ENCODE measurements at regions not wholly inside any gene's neighbourhood (a gene's known extent, or its start where the extent isn't known, plus 50 kb on each side); places are given as distances from the start of the nearest gene placed in this dataset.

DNA sequence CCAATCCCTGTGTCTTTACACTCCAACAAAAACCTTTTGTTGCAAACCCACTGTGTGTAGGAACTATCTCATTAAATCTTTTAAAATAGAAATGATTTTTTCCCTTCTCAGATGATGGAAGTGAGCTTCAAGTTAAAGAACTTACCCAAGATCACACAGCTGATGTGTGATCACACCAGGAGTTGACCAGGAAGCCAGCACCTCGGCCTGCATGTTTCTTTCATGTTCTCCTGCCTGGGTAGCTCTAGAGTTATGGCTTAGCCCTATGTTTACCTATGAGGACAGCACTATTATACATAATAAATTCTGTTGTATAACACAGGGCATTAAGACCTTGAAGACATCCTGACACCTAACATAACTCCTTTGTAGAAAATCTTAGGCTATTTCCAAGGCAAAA lies 132.1 kb upstream of the KLHL25 start:
- H3K36me3 ChIP-seq (ENCODE audit: control insufficient read depth, low read depth, low read length): no peaks in the 10 kb centered on the region
- H3K9ac ChIP-seq (ENCODE audit: low read length): no peak overlapping the region
- no peaks in the 10 kb centered on the region for H3K9me3 ChIP-seq (ENCODE audit: control insufficient read depth, low read depth, low read length)
- H3K27me3 ChIP-seq (ENCODE audit: control insufficient read depth, insufficient read depth, low read length): no peaks in the 10 kb centered on the region
- peaks cover 11% of the 10 kb centered on the region for H3K4me1 ChIP-seq (ENCODE audit: control insufficient read depth, low read depth, low read length)
- H3K27ac ChIP-seq (ENCODE audit: low read length): no peak overlapping the region
- H3K4me3 ChIP-seq (ENCODE audit: low read length): no peak overlapping the region

DNA sequence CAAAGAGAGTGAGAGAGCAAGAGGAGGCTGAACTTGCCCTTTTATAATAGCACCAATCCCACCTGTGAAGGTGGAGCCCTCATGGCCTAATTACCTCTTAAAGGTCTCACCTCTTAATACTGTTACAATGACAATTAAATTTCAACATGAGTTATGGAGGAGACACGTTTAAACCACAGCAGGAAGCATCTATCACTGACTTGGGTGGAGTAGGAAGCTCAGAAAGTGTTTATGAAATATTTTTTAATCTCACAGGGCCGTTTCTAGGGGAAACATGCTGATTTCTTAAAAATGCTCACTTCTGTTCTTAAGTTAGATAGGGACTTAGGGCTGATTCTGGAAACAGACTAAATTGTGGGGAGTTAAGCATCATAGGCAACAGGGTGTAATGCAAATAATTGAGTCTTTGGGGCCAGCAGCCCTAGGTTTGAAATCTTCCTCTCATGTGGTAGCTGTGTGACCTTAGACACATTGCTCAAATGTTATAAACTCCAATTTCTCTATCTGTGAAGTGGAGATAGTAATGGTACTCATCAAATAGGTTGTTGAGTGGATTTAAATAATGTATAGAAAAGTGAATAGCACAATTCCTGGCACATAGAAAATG lies 133.3 kb upstream of the KLHL25 start:
- Histone ChIP-seq H3K4me1 (ENCODE audit: control insufficient read depth, low read depth, low read length) (peaks cover 11% of the 10 kb centered on the region), H3K4me3 (ENCODE audit: low read length) (no peak overlapping the region), H3K27ac (ENCODE audit: low read length) (no peak overlapping the region), H3K36me3 (ENCODE audit: control insufficient read depth, low read depth, low read length) (no peaks in the 10 kb centered on the region), H3K27me3 (ENCODE audit: control insufficient read depth, insufficient read depth, low read length) (no peaks in the 10 kb centered on the region), H3K9ac (ENCODE audit: low read length) (no peak overlapping the region), H3K9me3 (ENCODE audit: control insufficient read depth, low read depth, low read length) (no peaks in the 10 kb centered on the region)

GRCh38 chr15:85929786-85930185 lies 135.1 kb upstream of the KLHL25 start:
- Histone ChIP-seq H3K4me3 (ENCODE audit: low read length) (no peak overlapping the region), H3K27ac (ENCODE audit: low read length) (no peak overlapping the region), H3K9me3 (ENCODE audit: control insufficient read depth, low read depth, low read length) (no peaks in the 10 kb centered on the region), H3K36me3 (ENCODE audit: control insufficient read depth, low read depth, low read length) (no peaks in the 10 kb centered on the region), H3K27me3 (ENCODE audit: control insufficient read depth, insufficient read depth, low read length) (no peaks in the 10 kb centered on the region), H3K9ac (ENCODE audit: low read length) (no peak overlapping the region), H3K4me1 (ENCODE audit: control insufficient read depth, low read depth, low read length) (peaks cover 11% of the 10 kb centered on the region)

GRCh38 chr15:85932391-85932790 lies 137.7 kb upstream of the KLHL25 start:
- no peaks in the 10 kb centered on the region for H3K4me1 ChIP-seq (ENCODE audit: control insufficient read depth, low read depth, low read length)
- no peaks in the 10 kb centered on the region for H3K27me3 ChIP-seq (ENCODE audit: control insufficient read depth, insufficient read depth, low read length)
- no peaks in the 10 kb centered on the region for H3K36me3 ChIP-seq (ENCODE audit: control insufficient read depth, low read depth, low read length)
- no peaks in the 10 kb centered on the region for H3K9me3 ChIP-seq (ENCODE audit: control insufficient read depth, low read depth, low read length)
- no peak overlapping the region for H3K27ac ChIP-seq (ENCODE audit: low read length)
- H3K9ac ChIP-seq (ENCODE audit: low read length): no peak overlapping the region
- H3K4me3 ChIP-seq (ENCODE audit: low read length): no peak overlapping the region

DNA sequence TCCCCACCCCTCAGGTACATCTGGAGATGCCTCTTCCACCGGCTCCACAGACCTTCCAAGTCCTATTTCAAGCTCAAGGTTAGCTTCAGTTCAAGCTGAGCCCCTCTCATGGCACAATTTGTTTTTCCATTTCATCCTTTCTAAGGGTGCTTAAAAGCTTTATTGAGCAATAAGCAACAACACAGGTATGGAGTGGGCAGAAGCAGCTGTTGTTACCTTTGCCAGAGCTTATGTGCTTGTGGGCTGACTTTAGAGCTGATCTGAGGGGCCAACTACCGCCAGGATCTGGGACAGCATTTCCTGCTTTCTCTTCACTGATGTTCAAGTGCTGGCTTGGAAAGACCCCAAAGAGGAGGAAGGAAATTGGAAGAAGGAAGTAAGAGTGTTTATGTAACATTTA lies 140.0 kb upstream of the KLHL25 start:
- Histone ChIP-seq H3K9ac (ENCODE audit: low read length) (no peak overlapping the region), H3K27me3 (ENCODE audit: control insufficient read depth, insufficient read depth, low read length) (no peaks in the 10 kb centered on the region), H3K27ac (ENCODE audit: low read length) (no peak overlapping the region), H3K4me3 (ENCODE audit: low read length) (no peak overlapping the region), H3K36me3 (ENCODE audit: control insufficient read depth, low read depth, low read length) (no peaks in the 10 kb centered on the region), H3K4me1 (ENCODE audit: control insufficient read depth, low read depth, low read length) (no peaks in the 10 kb centered on the region), H3K9me3 (ENCODE audit: control insufficient read depth, low read depth, low read length) (no peaks in the 10 kb centered on the region)

DNA sequence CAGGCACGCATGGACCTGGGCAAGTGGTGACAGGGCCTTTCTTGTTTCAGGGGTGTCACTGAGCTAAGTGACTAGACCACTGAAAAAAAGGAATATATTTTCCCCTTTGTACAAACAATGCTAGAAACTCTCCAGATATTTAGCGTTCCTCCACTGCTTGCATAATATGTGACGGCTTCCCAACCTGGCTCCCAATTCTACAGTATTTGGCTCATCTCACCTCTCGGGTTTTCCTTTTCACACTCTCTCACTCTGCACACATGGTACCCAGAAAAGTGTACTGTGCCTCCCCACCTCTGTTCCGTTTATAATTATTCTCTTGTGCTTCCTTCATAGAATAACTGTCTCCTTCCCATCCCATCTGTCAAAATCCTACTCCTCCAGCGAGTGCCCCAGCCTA lies 140.5 kb upstream of the KLHL25 start:
- H3K4me1 ChIP-seq (ENCODE audit: control insufficient read depth, low read depth, low read length): no peaks in the 10 kb centered on the region
- H3K27ac ChIP-seq (ENCODE audit: low read length): no peak overlapping the region
- H3K4me3 ChIP-seq (ENCODE audit: low read length): no peak overlapping the region
- no peak overlapping the region for H3K9ac ChIP-seq (ENCODE audit: low read length)
- H3K36me3 ChIP-seq (ENCODE audit: control insufficient read depth, low read depth, low read length): no peaks in the 10 kb centered on the region
- H3K9me3 ChIP-seq (ENCODE audit: control insufficient read depth, low read depth, low read length): no peaks in the 10 kb centered on the region
- H3K27me3 ChIP-seq (ENCODE audit: control insufficient read depth, insufficient read depth, low read length): no peaks in the 10 kb centered on the region

GRCh38 chr15:85937661-85938060 lies 142.0 kb upstream of the AGBL1 start:
- Histone ChIP-seq H3K9me3 (ENCODE audit: control insufficient read depth, low read depth, low read length) (no peaks in the 10 kb centered on the region), H3K36me3 (ENCODE audit: control insufficient read depth, low read depth, low read length) (no peaks in the 10 kb centered on the region), H3K27me3 (ENCODE audit: control insufficient read depth, insufficient read depth, low read length) (no peaks in the 10 kb centered on the region), H3K4me3 (ENCODE audit: low read length) (no peak overlapping the region), H3K4me1 (ENCODE audit: control insufficient read depth, low read depth, low read length) (no peaks in the 10 kb centered on the region), H3K9ac (ENCODE audit: low read length) (no peak overlapping the region), H3K27ac (ENCODE audit: low read length) (no peak overlapping the region)

GRCh38 chr15:85941186-85941855 lies 138.3 kb upstream of the AGBL1 start:
- H3K4me3 ChIP-seq (ENCODE audit: low read length): no peak overlapping the region
- no peak overlapping the region for H3K27ac ChIP-seq (ENCODE audit: low read length)
- H3K9ac ChIP-seq (ENCODE audit: low read length): no peak overlapping the region
- H3K36me3 ChIP-seq (ENCODE audit: control insufficient read depth, low read depth, low read length): no peaks in the 10 kb centered on the region
- H3K4me1 ChIP-seq (ENCODE audit: control insufficient read depth, low read depth, low read length): no peaks in the 10 kb centered on the region
- no peaks in the 10 kb centered on the region for H3K9me3 ChIP-seq (ENCODE audit: control insufficient read depth, low read depth, low read length)
- no peaks in the 10 kb centered on the region for H3K27me3 ChIP-seq (ENCODE audit: control insufficient read depth, insufficient read depth, low read length)

DNA sequence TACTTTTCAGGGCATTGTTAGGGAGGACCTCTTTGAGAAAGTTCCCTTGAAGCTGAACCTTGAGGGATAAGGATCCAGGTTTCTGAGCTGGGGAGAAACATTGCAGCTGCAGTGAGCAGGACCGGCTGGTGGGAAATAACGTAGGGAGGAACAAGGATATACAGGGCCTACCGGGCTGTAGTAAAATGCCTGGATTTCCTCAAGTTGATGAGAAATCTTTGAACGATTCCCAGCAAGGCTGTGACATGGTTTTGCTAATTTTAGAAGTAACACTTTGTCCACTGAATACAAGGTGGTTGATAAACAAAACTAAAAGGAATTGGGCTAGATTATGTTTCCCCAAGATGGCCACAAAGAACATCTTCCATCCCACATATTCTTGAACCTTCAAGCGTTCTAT lies 137.0 kb upstream of the AGBL1 start:
- Histone ChIP-seq H3K27me3 (ENCODE audit: control insufficient read depth, insufficient read depth, low read length) (no peaks in the 10 kb centered on the region), H3K4me1 (ENCODE audit: control insufficient read depth, low read depth, low read length) (no peaks in the 10 kb centered on the region)

DNA sequence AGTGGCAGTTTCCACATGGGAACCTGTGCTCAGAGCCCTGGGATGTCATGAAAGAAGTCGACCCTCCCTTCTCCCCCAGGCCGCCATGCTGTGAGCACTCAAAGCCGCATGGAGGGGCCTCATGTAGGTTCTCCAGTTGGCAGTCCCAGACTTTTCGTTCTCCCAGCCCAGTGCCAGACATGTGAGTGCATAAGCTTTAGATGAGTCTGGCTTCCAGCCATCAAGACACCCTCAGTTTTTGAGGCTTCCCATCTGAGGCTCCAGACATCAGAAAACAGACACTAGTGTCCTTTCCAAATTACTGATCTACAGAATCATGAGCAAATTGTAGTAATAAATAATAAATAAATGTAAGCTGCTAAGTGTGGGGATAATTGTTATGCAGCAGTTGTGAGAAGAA lies 136.5 kb upstream of the AGBL1 start:
- Histone ChIP-seq H3K9ac (ENCODE audit: low read length) (no peak overlapping the region), H3K4me3 (ENCODE audit: low read length) (no peak overlapping the region), H3K27me3 (ENCODE audit: control insufficient read depth, insufficient read depth, low read length) (no peaks in the 10 kb centered on the region), H3K36me3 (ENCODE audit: control insufficient read depth, low read depth, low read length) (no peaks in the 10 kb centered on the region), H3K27ac (ENCODE audit: low read length) (no peak overlapping the region), H3K4me1 (ENCODE audit: control insufficient read depth, low read depth, low read length) (no peaks in the 10 kb centered on the region), H3K9me3 (ENCODE audit: control insufficient read depth, low read depth, low read length) (no peaks in the 10 kb centered on the region)

More for the DNA sequence above, 137.0 kb upstream of the AGBL1 start:
- no peaks in the 10 kb centered on the region for H3K9me3 ChIP-seq (ENCODE audit: control insufficient read depth, low read depth, low read length)
- no peaks in the 10 kb centered on the region for H3K36me3 ChIP-seq (ENCODE audit: control insufficient read depth, low read depth, low read length)
- H3K27ac ChIP-seq (ENCODE audit: low read length): no peak overlapping the region
- H3K4me3 ChIP-seq (ENCODE audit: low read length): no peak overlapping the region
- H3K9ac ChIP-seq (ENCODE audit: low read length): no peak overlapping the region

- no peak overlapping the region for H3K4me3 ChIP-seq (ENCODE audit: low read length)
Observed at GRCh38 chr15:85943791-85944190, 135.9 kb upstream of the AGBL1 start.

GRCh38 chr15:85947021-85947420 lies 132.7 kb upstream of the AGBL1 start:
- no peak overlapping the region for H3K9ac ChIP-seq (ENCODE audit: low read length)
- no peak overlapping the region for H3K4me3 ChIP-seq (ENCODE audit: low read length)
- H3K4me1 ChIP-seq (ENCODE audit: control insufficient read depth, low read depth, low read length): no peaks in the 10 kb centered on the region
- no peaks in the 10 kb centered on the region for H3K9me3 ChIP-seq (ENCODE audit: control insufficient read depth, low read depth, low read length)
- H3K27ac ChIP-seq (ENCODE audit: low read length): no peak overlapping the region
- no peaks in the 10 kb centered on the region for H3K27me3 ChIP-seq (ENCODE audit: control insufficient read depth, insufficient read depth, low read length)
- no peaks in the 10 kb centered on the region for H3K36me3 ChIP-seq (ENCODE audit: control insufficient read depth, low read depth, low read length)

More at GRCh38 chr15:85943791-85944190, 135.9 kb upstream of the AGBL1 start:
- Histone ChIP-seq H3K9ac (ENCODE audit: low read length) (no peak overlapping the region), H3K4me1 (ENCODE audit: control insufficient read depth, low read depth, low read length) (no peaks in the 10 kb centered on the region), H3K27ac (ENCODE audit: low read length) (no peak overlapping the region), H3K36me3 (ENCODE audit: control insufficient read depth, low read depth, low read length) (no peaks in the 10 kb centered on the region), H3K27me3 (ENCODE audit: control insufficient read depth, insufficient read depth, low read length) (no peaks in the 10 kb centered on the region), H3K9me3 (ENCODE audit: control insufficient read depth, low read depth, low read length) (no peaks in the 10 kb centered on the region)

Data from iPS-18a (cell line).